BE2C (cell line): ENCODE measurements at regions not wholly inside any gene's neighbourhood (a gene's known extent, or its start where the extent isn't known, plus 50 kb on each side); places are given as distances from the start of the nearest gene placed in this dataset.

ENCODE experiments used
- DNase-seq: peaks from one replicate; pipeline ENCODE4 v3.0.0-alpha.2; 2020
- H3K27me3 ChIP-seq: fragments of 250-450 bp; sonication (Bioruptor Pico); 2 replicates; pipeline ENCODE4 v1.5.1; 2020; ENCODE audit warnings: mild to moderate bottlenecking
- H3K36me3 ChIP-seq: fragments of 250-450 bp; sonication (Bioruptor Pico); 2 replicates; pipeline ENCODE4 v1.5.1; 2020; ENCODE audit warnings: mild to moderate bottlenecking
- H3K4me1 ChIP-seq: fragments of 250-450 bp; sonication (Bioruptor Pico); 2 replicates; pipeline ENCODE4 v1.5.1; 2020
- H3K4me3 ChIP-seq: 2 replicates; pipeline ENCODE4 v1.5.1; 2011; ENCODE audit warnings: low read depth, low read length
- H3K9me3 ChIP-seq: fragments of 250-450 bp; sonication (Bioruptor Pico); 2 replicates; pipeline ENCODE4 v1.5.1; 2020
- CTCF ChIP-seq: IDR thresholded peaks from 2 replicates; pipeline ENCODE4 v1.5.1; 2012; ENCODE audit warnings: mild to moderate bottlenecking, low read depth, low read length

- TF ChIP-seq CTCF: no peak
- H3K36me3 ChIP-seq: no peaks in the 10 kb centered on the region
- no peaks in the 10 kb centered on the region for H3K27me3 ChIP-seq
- no peaks in the 10 kb centered on the region for H3K4me1 ChIP-seq
- no peaks in the 10 kb centered on the region for H3K9me3 ChIP-seq
- no peak for DNase-seq
- H3K4me3 ChIP-seq: no peak overlapping the region
Observed at GRCh38 chr6:140370441-140370840, 996.0 kb upstream of the CITED2 start.

DNA sequence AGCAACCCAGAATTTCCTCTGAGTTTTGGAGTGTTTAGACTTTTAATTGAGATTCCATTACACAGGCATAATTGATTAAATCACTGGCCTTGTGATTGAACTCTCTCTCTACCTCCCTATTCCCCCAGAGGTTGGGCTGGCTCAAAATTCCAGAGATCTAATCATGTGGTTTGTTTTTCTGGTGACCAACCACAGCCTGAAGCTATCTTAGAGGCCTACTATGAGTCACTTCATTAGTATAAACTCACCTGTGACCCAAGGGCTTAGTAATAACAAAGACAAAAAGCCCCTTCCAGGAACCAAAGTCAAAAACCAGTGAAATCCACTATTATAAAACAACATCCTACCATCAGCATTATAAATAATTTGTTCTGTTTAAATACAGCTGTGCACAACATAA is 992.5 kb upstream of the CITED2 start:
- Histone ChIP-seq H3K9me3 (0 out of 2 replicates have a peak, but pooled peaks cover 2% of the 10 kb centered on the region), H3K27me3 (no peaks in the 10 kb centered on the region), H3K4me3 (no peak overlapping the region), H3K4me1 (no peaks in the 10 kb centered on the region), H3K36me3 (no peaks in the 10 kb centered on the region)
- DNase-seq: no peak
- TF ChIP-seq CTCF: no peak

GRCh38 chr6:140364916-140365315 is 990.5 kb upstream of the CITED2 start:
- no peaks in the 10 kb centered on the region for H3K36me3 ChIP-seq
- no peaks in the 10 kb centered on the region for H3K27me3 ChIP-seq
- TF ChIP-seq CTCF: no peak
- DNase-seq: no peak
- H3K4me3 ChIP-seq: no peak overlapping the region
- no peaks in the 10 kb centered on the region for H3K4me1 ChIP-seq
- H3K9me3 ChIP-seq: 0 out of 2 replicates have a peak, but pooled peaks cover 2% of the 10 kb centered on the region

DNA sequence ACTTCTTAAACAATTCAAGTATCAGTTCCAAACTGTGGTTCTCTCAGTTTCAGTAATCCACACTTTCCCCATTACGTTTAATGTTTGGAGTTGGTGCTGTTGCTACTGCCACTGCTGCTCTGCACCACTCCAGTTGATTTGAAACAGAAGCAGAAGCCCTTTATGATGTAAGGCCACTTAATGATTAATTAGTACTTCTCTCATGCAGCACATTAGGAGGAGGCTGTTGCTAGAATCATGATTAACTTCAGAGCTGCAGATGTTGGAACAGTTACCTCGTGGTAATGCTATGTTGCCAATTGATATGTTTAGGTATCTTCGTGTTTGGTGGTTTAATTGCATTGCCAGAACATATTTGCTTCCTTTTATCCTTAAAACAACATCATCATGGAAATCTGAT is 986.2 kb upstream of the CITED2 start:
- Histone ChIP-seq H3K9me3 (0 out of 2 replicates have a peak, but pooled peaks cover 2% of the 10 kb centered on the region), H3K27me3 (no peaks in the 10 kb centered on the region), H3K36me3 (no peaks in the 10 kb centered on the region), H3K4me3 (no peak overlapping the region), H3K4me1 (no peaks in the 10 kb centered on the region)
- DNase-seq: no peak
- TF ChIP-seq CTCF: no peak

GRCh38 chr6:140355476-140355875 is 981.0 kb upstream of the CITED2 start:
- no peak for TF ChIP-seq CTCF
- Histone ChIP-seq H3K4me1 (no peaks in the 10 kb centered on the region), H3K27me3 (no peaks in the 10 kb centered on the region), H3K4me3 (no peak overlapping the region), H3K9me3 (no peaks in the 10 kb centered on the region), H3K36me3 (no peaks in the 10 kb centered on the region)
- no peak for DNase-seq

- Histone ChIP-seq H3K36me3 (no peaks in the 10 kb centered on the region), H3K27me3 (no peaks in the 10 kb centered on the region), H3K4me3 (no peak overlapping the region), H3K4me1 (no peaks in the 10 kb centered on the region), H3K9me3 (no peaks in the 10 kb centered on the region)
- TF ChIP-seq CTCF: no peak
- DNase-seq: no peak
Observed at GRCh38 chr6:140354296-140354695, 979.8 kb upstream of the CITED2 start.
